NOMO-1 treated with DMSO at 0.1 percent for 48 hours (cell line): ENCODE measurements at regions not wholly inside any gene's neighbourhood (a gene's known extent, or its start where the extent isn't known, plus 50 kb on each side); places are given as distances from the start of the nearest gene placed in this dataset.

ENCODE experiments used
- DNase-seq: peaks from one replicate; lab custom pipeline; 2025; ENCODE audit not compliant: unreplicated experiment; lab: John Stamatoyannopoulos, UW

GRCh38 chr6:8513174-8513573 is 77.8 kb upstream of the SLC35B3 start:
- no peak for DNase-seq

GRCh38 chr6:8507286-8507685 is 71.9 kb upstream of the SLC35B3 start:
- DNase-seq = no peak

DNA sequence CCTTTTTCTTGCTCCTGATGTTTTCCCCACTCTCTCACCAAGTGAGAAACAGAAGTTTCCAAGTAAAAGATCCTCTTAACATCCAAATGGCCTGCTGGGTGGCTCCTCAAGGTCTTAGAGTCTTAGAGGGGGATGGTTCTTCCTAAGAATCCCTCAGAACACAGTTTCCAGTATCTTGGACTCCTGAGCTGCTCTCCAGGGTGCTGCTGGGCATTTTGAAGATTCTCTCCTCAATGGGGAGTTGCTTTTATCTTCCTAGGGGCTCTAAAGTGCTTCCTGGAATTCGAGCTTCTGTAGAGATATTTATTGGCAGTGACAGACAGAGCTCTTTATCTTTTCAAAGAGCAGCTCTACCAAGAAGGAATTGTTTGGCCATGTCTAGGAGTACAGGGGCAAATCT is 70.8 kb upstream of the SLC35B3 start:
- DNase-seq = no peak

DNA sequence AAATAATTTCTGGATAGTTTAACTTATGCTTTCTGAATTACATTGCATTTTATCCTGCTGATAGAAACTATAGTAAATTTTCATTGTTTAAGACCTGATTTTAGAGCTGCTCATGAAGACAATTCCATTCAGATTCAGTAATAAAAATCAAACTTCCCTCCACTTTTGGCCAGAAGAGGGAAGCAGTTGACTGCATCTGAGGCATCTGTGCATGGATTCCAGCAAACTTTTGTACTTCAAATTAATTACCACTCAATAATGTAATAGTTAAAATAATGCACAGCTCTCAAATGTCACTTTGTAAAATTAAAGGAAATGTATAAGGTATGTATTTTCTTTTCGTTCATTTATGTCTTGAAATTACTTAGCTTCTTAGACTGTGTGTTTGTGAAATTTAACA is 64.2 kb upstream of the SLC35B3 start:
- peak; percentile 2 for DNase-seq

DNA sequence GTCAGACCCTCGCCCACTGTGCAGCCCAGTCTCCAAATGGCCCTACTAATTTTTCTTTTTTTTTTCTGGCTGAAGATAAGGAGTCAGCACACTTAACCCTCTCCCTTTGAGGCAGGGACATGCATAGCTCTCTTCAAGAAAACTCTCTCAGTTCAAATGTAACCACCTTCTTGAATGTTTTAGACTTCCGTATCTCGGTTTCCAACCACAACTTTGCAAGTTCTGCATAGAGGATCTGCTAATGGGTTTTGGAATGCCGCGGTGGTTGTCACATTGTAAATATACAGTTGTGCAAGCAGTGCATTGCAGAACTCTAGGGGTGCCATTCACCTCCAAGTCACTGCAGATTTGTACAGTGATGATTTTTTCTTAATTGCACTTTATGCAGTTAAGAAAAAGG is 59.4 kb upstream of the SLC35B3 start:
- peak; percentile 55 for DNase-seq

GRCh38 chr6:8492536-8493133 is 57.3 kb upstream of the SLC35B3 start:
- DNase-seq = no peak
